ENCODE measurements at regions not wholly inside any gene's neighbourhood (a gene's known extent, or its start where the extent isn't known, plus 50 kb on each side); places are given as distances from the start of the nearest gene placed in this dataset.

DNA sequence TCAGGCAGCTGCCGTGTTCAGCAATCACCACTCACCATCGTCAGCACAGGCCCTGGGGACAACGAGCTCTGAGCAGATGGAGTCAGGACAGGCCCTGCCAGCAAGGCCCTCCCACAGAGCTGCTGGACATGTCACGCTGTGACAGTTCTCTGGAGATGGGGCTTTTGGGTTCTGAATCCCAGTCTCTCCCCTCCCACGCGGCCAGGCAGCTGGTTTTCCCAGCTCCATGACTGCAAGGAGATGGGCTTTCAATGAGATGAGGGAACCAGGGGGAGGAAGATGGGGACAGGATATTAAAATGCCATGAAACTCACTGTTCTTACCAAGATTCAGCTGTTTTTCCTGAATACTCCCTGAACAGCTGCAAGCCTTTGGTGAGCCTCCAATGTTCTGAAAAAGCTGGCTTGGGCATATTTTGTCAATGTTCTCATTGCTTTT is 305.9 kb downstream of the BRD1 start:
- CTCF ChIA-PET: no interaction called here
- H3K4me1 ChIP-seq (ENCODE audit: control insufficient read depth, insufficient read depth, low read length): 0 out of 2 replicates have a peak, but pooled peaks cover 3% of the 10 kb centered on the region
- no peaks in the 10 kb centered on the region for H3K36me3 ChIP-seq (ENCODE audit: control insufficient read depth, insufficient read depth, low read length)
- H3K27ac ChIP-seq (ENCODE audit: low read length): no peak overlapping the region
- no peak for TF ChIP-seq TCF7L2 (IDR thresholded peaks at IDR 0.05; ENCODE audit: low read depth, low read length)
- no peak for TF ChIP-seq POLR2AphosphoS5 (IDR thresholded peaks at IDR 0.05; ENCODE audit: low read depth, low read length)
- no peak for TF ChIP-seq SIN3A (IDR thresholded peaks at IDR 0.05; ENCODE audit: borderline replicate concordance, insufficient read depth, low read depth, low read length)
- TF ChIP-seq REST (IDR thresholded peaks at IDR 0.05; ENCODE audit: insufficient read depth in 1 of 2, low read depth in 2 of 2, low read length in 1 of 2): no peak
- TF ChIP-seq CTCF (IDR thresholded peaks at IDR 0.05): no peak
- intact Hi-C loops (cut with micrococcal nuclease; ENCODE audit: unreplicated experiment) (no loop called here), in situ Hi-C loops (cut with HindIII; ENCODE audit: low pct_unique_long_range_greater_than_20kb, low sequenced_read_pairs) (no loop called here)
- no peak overlapping the region for H3K4me3 ChIP-seq (ENCODE audit: low read depth in 2 of 2, low read length in 2 of 2)
- DNase-seq (ENCODE audit: low read depth, low spot score): no peak
- no TSS peak for BruUV-seq (replicated peaks)
- no peaks in the 10 kb centered on the region for H3K9me3 ChIP-seq (ENCODE audit: control insufficient read depth, insufficient read depth, low read depth, low read length)
- no peaks in the 10 kb centered on the region; the same call in 1 of the 2 replicates for H3K27me3 ChIP-seq (ENCODE audit: control insufficient read depth, insufficient read depth, low read length)
- POLR2A ChIA-PET: no interaction called here
- no peak for ATAC-seq

GRCh38 chr22:49519117-49519737 is 308.4 kb downstream of the BRD1 start:
- POLR2A ChIA-PET: interaction anchor here (0.6 kb wide), 1 partner anchor 213 kb away, joined by 3 read pairs; no protein-coding TSS in a partner anchor
- BruUV-seq (replicated peaks): no TSS peak
- in situ Hi-C loops (cut with HindIII; ENCODE audit: low pct_unique_long_range_greater_than_20kb, low sequenced_read_pairs): no loop called here

More at GRCh38 chr22:49519117-49519737, 308.4 kb downstream of the BRD1 start:
- Histone ChIP-seq H3K27ac (ENCODE audit: low read length) (no peak overlapping the region), H3K4me3 (ENCODE audit: low read depth in 2 of 2, low read length in 2 of 2) (no peak overlapping the region), H3K9me3 (ENCODE audit: control insufficient read depth, insufficient read depth, low read depth, low read length) (no peaks in the 10 kb centered on the region), H3K36me3 (ENCODE audit: control insufficient read depth, insufficient read depth, low read length) (no peaks in the 10 kb centered on the region), H3K27me3 (ENCODE audit: control insufficient read depth, insufficient read depth, low read length) (no peaks in the 10 kb centered on the region; the same call in 1 of the 2 replicates), H3K4me1 (ENCODE audit: control insufficient read depth, insufficient read depth, low read length) (0 out of 2 replicates have a peak, but pooled peaks cover 2% of the 10 kb centered on the region)
- TF ChIP-seq POLR2AphosphoS5 (IDR thresholded peaks at IDR 0.05; ENCODE audit: low read depth, low read length) (no peak), TCF7L2 (IDR thresholded peaks at IDR 0.05; ENCODE audit: low read depth, low read length) (no peak), REST (IDR thresholded peaks at IDR 0.05; ENCODE audit: insufficient read depth in 1 of 2, low read depth in 2 of 2, low read length in 1 of 2) (no peak), CTCF (IDR thresholded peaks at IDR 0.05) (no peak), SIN3A (IDR thresholded peaks at IDR 0.05; ENCODE audit: borderline replicate concordance, insufficient read depth, low read depth, low read length) (no peak)
- intact Hi-C loops (cut with micrococcal nuclease; ENCODE audit: unreplicated experiment): no loop called here
- DNase-seq (ENCODE audit: low read depth, low spot score): no peak
- no peak for ATAC-seq
- CTCF ChIA-PET: no interaction called here

Measured in Panc1 (cell line).